ENCODE measurements at regions not wholly inside any gene's neighbourhood (a gene's known extent, or its start where the extent isn't known, plus 50 kb on each side); places are given as distances from the start of the nearest gene placed in this dataset.

- TF ChIP-seq, protein P1, sequence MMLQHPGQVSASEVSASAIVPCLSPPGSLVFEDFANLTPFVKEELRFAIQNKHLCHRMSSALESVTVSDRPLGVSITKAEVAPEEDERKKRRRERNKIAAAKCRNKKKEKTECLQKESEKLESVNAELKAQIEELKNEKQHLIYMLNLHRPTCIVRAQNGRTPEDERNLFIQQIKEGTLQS (IDR thresholded peaks at IDR 0.05; ENCODE audit: insufficient read depth, low read depth, low read length), result no peak
- TF ChIP-seq GTF2F1 (IDR thresholded peaks at IDR 0.05; ENCODE audit: borderline replicate concordance, low read depth, low read length), result no peak
These were observed 793.5 kb downstream of the OLFM4 start (continued) for GRCh38 chr13:53822136-53822535.
